Neural progenitor cell (in vitro differentiated cells): ENCODE measurements at regions not wholly inside any gene's neighbourhood (a gene's known extent, or its start where the extent isn't known, plus 50 kb on each side); places are given as distances from the start of the nearest gene placed in this dataset.

Source experiments
- DNase-seq: peaks from one replicate; pipeline ENCODE4 v3.0.0-alpha.2; 2016; ENCODE audit warnings: low spot score
- H2AFZ ChIP-seq: fragments of 200-600 bp; sonication (generic); replicated peaks from 2 replicates; pipeline ENCODE4 v1.6.1; 2016; ENCODE audit warnings: antibody characterized with exemption
- H3F3A ChIP-seq: fragments of 200-600 bp; sonication (generic); 2 replicates; pipeline ENCODE4 v1.6.1; 2016; ENCODE audit warnings: antibody characterized with exemption, low read depth
- H3K27ac ChIP-seq: fragments of 200-600 bp; sonication (generic); 2 replicates; pipeline ENCODE4 v1.5.1; 2016; ENCODE audit warnings: mild to moderate bottlenecking
- H3K27me3 ChIP-seq: fragments of 200-600 bp; sonication (generic); 2 replicates; pipeline ENCODE4 v1.6.1; 2016; ENCODE audit warnings: mild to moderate bottlenecking, moderate library complexity
- H3K36me3 ChIP-seq: fragments of 200-600 bp; sonication (generic); 2 replicates; pipeline ENCODE4 v1.5.1; 2016
- H3K4me1 ChIP-seq: fragments of 200-600 bp; sonication (generic); 2 replicates; pipeline ENCODE4 v1.6.1; 2016; ENCODE audit warnings: mixed run types
- H3K4me2 ChIP-seq: fragments of 200-600 bp; sonication (generic); 2 replicates; pipeline ENCODE4 v1.6.1; 2016
- H3K4me3 ChIP-seq: fragments of 200-600 bp; sonication (generic); 2 replicates; pipeline ENCODE4 v1.5.1; 2016
- H3K79me2 ChIP-seq: fragments of 200-600 bp; sonication (generic); 2 replicates; pipeline ENCODE4 v1.6.1; 2016; ENCODE audit warnings: low read depth
- H3K9ac ChIP-seq: fragments of 200-600 bp; sonication (generic); 2 replicates; pipeline ENCODE4 v1.6.1; 2016
- H3K9me3 ChIP-seq: fragments of 200-600 bp; sonication (generic); 2 replicates; pipeline ENCODE4 v1.5.1; 2016; ENCODE audit warnings: low read depth
- H4K20me1 ChIP-seq: fragments of 200-600 bp; sonication (generic); 2 replicates; pipeline ENCODE4 v1.6.1; 2016; ENCODE audit warnings: low read depth
- H3K27ac Mint-ChIP-seq: 3 replicates; pipeline ENCODE4 v1.8.0; 2021; ENCODE audit warnings: mixed read lengths
- H3K27me3 Mint-ChIP-seq: 2 replicates; pipeline ENCODE4 v1.8.0; 2022; ENCODE audit warnings: low read depth, mild to moderate bottlenecking, inconsistent platforms, moderate library complexity, mixed read lengths; ENCODE audit not compliant: insufficient read depth
- H3K36me3 Mint-ChIP-seq: 3 replicates; pipeline ENCODE4 v1.8.0; 2021; ENCODE audit warnings: mixed read lengths
- H3K4me1 Mint-ChIP-seq: 3 replicates; pipeline ENCODE4 v1.8.0; 2021; ENCODE audit warnings: mixed read lengths
- H3K4me3 Mint-ChIP-seq: 3 replicates; pipeline ENCODE4 v1.8.0; 2021; ENCODE audit warnings: mild to moderate bottlenecking, moderate library complexity, mixed read lengths
- H3K9me3 Mint-ChIP-seq: 3 replicates; pipeline ENCODE4 v1.8.0; 2020; ENCODE audit warnings: mixed read lengths
- EZH2 ChIP-seq: fragments of 200-600 bp; sonication (generic); IDR thresholded peaks from 2 replicates; pipeline ENCODE4 v1.6.1; 2017; ENCODE audit warnings: antibody characterized with exemption, mild to moderate bottlenecking, moderate library complexity
- EZH2phosphoT487 ChIP-seq: fragments of 200-600 bp; sonication (generic); IDR thresholded peaks from 2 replicates; pipeline ENCODE4 v1.6.1; 2017; ENCODE audit warnings: antibody characterized with exemption
- TF ChIP-seq, protein P1 (sequence below): fragments of 200-600 bp; sonication (generic); IDR thresholded peaks from 2 replicates; pipeline ENCODE4 v1.5.1; 2017; ENCODE audit warnings: antibody characterized with exemption, mild to moderate bottlenecking

DNA sequence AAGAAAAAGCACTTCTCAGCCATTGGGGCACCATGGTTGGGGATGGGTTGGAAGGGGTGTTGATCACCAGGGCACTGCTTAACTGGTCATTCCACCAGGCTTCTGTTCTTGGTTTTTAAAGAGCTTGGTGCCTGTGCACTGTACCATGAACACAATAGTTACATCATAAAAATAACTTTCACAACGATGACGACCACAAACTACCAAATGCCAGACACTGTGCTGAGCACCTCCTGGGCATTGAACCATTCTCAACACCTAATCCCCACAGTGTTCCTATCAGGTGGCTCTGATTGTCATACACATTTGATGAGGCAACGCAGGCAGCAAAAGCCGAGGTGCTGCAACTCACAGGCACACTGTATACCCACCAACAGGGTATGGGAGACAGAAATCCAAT is 208.0 kb downstream of the FOXL1 start:
- no peak overlapping the region for H2AFZ ChIP-seq
- H4K20me1 ChIP-seq: no peaks in the 10 kb centered on the region
- no peak overlapping the region for H3K4me3 ChIP-seq
- H3K9ac ChIP-seq: no peak overlapping the region
- H3K4me3 Mint-ChIP-seq: no peak overlapping the region
- H3K4me1 ChIP-seq: peaks cover 28% of the 10 kb centered on the region
- H3K36me3 Mint-ChIP-seq: no peaks in the 10 kb centered on the region
- no peak for DNase-seq
- H3K4me2 ChIP-seq: no peak overlapping the region
- TF ChIP-seq, protein P1, sequence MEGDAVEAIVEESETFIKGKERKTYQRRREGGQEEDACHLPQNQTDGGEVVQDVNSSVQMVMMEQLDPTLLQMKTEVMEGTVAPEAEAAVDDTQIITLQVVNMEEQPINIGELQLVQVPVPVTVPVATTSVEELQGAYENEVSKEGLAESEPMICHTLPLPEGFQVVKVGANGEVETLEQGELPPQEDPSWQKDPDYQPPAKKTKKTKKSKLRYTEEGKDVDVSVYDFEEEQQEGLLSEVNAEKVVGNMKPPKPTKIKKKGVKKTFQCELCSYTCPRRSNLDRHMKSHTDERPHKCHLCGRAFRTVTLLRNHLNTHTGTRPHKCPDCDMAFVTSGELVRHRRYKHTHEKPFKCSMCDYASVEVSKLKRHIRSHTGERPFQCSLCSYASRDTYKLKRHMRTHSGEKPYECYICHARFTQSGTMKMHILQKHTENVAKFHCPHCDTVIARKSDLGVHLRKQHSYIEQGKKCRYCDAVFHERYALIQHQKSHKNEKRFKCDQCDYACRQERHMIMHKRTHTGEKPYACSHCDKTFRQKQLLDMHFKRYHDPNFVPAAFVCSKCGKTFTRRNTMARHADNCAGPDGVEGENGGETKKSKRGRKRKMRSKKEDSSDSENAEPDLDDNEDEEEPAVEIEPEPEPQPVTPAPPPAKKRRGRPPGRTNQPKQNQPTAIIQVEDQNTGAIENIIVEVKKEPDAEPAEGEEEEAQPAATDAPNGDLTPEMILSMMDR: no peak
- TF ChIP-seq EZH2phosphoT487 (no peak), EZH2 (no peak)
- no peaks in the 10 kb centered on the region for H3K9me3 ChIP-seq
- H3K4me1 Mint-ChIP-seq: peaks cover 34% of the 10 kb centered on the region
- H3K27me3 Mint-ChIP-seq: peaks cover 19% of the 10 kb centered on the region
- H3K27ac Mint-ChIP-seq: no peak overlapping the region
- peaks cover 27% of the 10 kb centered on the region for H3F3A ChIP-seq
- H3K27me3 ChIP-seq: no peaks in the 10 kb centered on the region
- H3K27ac ChIP-seq: no peak overlapping the region
- H3K36me3 ChIP-seq: no peaks in the 10 kb centered on the region
- H3K9me3 Mint-ChIP-seq: no peaks in the 10 kb centered on the region
- no peaks in the 10 kb centered on the region for H3K79me2 ChIP-seq

DNA sequence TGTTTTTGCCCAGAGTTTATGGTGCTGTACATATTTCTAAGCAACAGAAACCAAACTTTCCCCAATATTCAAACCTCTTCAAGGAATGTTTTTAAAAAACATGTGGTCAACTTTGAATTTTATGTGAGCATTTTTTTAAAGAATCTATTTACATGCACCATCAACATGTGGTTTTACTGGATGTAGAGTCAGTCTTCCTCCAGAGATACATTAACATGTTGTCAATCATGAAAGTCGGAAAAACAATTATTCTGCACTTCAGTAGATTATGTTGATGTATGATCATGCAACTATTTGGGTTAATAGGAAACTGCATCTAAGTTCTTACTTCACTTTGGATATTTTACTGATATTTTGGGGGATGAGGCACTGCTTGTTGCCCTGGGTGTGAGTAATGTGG is 208.6 kb downstream of the FOXL1 start:
- Histone ChIP-seq H3K27ac (no peak overlapping the region), H3K4me2 (no peak overlapping the region), H3K9ac (no peak overlapping the region), H2AFZ (no peak overlapping the region), H3K36me3 (no peaks in the 10 kb centered on the region), H3F3A (peaks cover 28% of the 10 kb centered on the region), H4K20me1 (no peaks in the 10 kb centered on the region), H3K27me3 (no peaks in the 10 kb centered on the region), H3K79me2 (no peaks in the 10 kb centered on the region), H3K9me3 (no peaks in the 10 kb centered on the region), H3K4me3 (no peak overlapping the region), H3K4me1 (peaks cover 28% of the 10 kb centered on the region)
- DNase-seq: no peak
- H3K4me3 Mint-ChIP-seq: no peak overlapping the region
- no peaks in the 10 kb centered on the region for H3K36me3 Mint-ChIP-seq
- no peaks in the 10 kb centered on the region for H3K9me3 Mint-ChIP-seq
- TF ChIP-seq, protein P1: no peak
- no peak for TF ChIP-seq EZH2
- TF ChIP-seq EZH2phosphoT487: no peak
- no peak overlapping the region for H3K27ac Mint-ChIP-seq
- H3K4me1 Mint-ChIP-seq: peaks cover 41% of the 10 kb centered on the region
- peaks cover 19% of the 10 kb centered on the region for H3K27me3 Mint-ChIP-seq

DNA sequence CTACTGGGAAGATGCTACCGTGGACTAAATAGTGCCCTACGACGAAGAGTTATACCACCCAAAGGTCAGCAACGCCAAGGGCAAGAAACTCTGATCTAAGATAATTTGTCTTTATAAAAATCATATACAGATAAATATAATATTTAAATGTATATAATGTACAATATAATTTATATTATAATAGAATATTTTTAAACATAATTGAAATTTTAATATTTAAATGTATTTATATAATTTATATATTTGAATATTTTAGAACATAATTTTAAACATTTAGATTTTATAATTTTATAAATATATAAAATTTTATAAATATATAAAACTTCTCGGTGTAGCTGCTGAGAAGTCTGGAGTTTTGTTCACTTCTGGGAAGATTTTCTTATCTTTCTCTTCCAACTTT is 209.2 kb downstream of the FOXL1 start:
- Histone ChIP-seq H3K4me3 (no peak overlapping the region), H3K4me1 (peaks cover 34% of the 10 kb centered on the region), H3K9me3 (no peaks in the 10 kb centered on the region), H3F3A (peaks cover 31% of the 10 kb centered on the region), H2AFZ (no peak overlapping the region), H3K36me3 (no peaks in the 10 kb centered on the region), H3K9ac (no peak overlapping the region), H4K20me1 (no peaks in the 10 kb centered on the region), H3K27ac (no peak overlapping the region), H3K4me2 (no peak overlapping the region), H3K27me3 (no peaks in the 10 kb centered on the region), H3K79me2 (no peaks in the 10 kb centered on the region)
- Mint-ChIP-seq H3K9me3 (no peaks in the 10 kb centered on the region), H3K27ac (no peak overlapping the region), H3K4me1 (peaks cover 46% of the 10 kb centered on the region), H3K4me3 (no peak overlapping the region), H3K27me3 (peaks cover 19% of the 10 kb centered on the region), H3K36me3 (no peaks in the 10 kb centered on the region)
- no peak for DNase-seq
- TF ChIP-seq EZH2phosphoT487 (no peak), EZH2 (no peak)
- TF ChIP-seq, protein P1: no peak
